Mesenchymal stem cell (in vitro differentiated cells and primary cell): ENCODE measurements at regions not wholly inside any gene's neighbourhood (a gene's known extent, or its start where the extent isn't known, plus 50 kb on each side); places are given as distances from the start of the nearest gene placed in this dataset.

Experiments
- DNase-seq: peaks from one replicate; pipeline ENCODE4 v3.0.0-alpha.2; 2013
- H2AFZ ChIP-seq: one replicate; pipeline ENCODE4 v1.6.1; 2013; ENCODE audit warnings: low read depth, mild to moderate bottlenecking, control low read depth, inconsistent platforms, low read length, moderate library complexity
- H2AK5ac ChIP-seq: 2 replicates; pipeline ENCODE4 v1.6.1; 2013; ENCODE audit warnings: low read length, moderate library complexity, mild to moderate bottlenecking, inconsistent platforms; ENCODE audit not compliant: severe bottlenecking
- H2BK120ac ChIP-seq: one replicate; pipeline ENCODE4 v1.6.1; 2013; ENCODE audit warnings: low read depth, mild to moderate bottlenecking, inconsistent platforms, low read length, moderate library complexity
- H2BK12ac ChIP-seq, 2 experiments: one replicate each; pipeline ENCODE4 v1.6.1; 2013; ENCODE audit warnings: inconsistent platforms in 2 of 2, low read length in 2 of 2, mild to moderate bottlenecking in 2 of 2, moderate library complexity in 2 of 2, control low read depth in 1 of 2
- H2BK15ac ChIP-seq: one replicate; pipeline ENCODE4 v1.6.1; 2013; ENCODE audit warnings: mild to moderate bottlenecking, low read depth, inconsistent platforms; ENCODE audit not compliant: poor library complexity, severe bottlenecking
- H2BK5ac ChIP-seq: 2 replicates; pipeline ENCODE4 v1.6.1; 2013; ENCODE audit warnings: low read depth, mild to moderate bottlenecking, low read length, control low read depth, inconsistent platforms; ENCODE audit not compliant: poor library complexity, severe bottlenecking
- H3K14ac ChIP-seq, 2 experiments: one replicate each; pipeline ENCODE4 v1.6.1; 2013; ENCODE audit warnings: inconsistent platforms in 2 of 2, low read length in 2 of 2, control low read depth in 1 of 2, mild to moderate bottlenecking in 1 of 2, moderate library complexity in 1 of 2
- H3K18ac ChIP-seq, 2 experiments: one replicate each; pipeline ENCODE4 v1.6.1; 2013; ENCODE audit warnings: inconsistent platforms in 2 of 2, low read length in 2 of 2, control low read depth in 1 of 2, low read depth in 1 of 2, mild to moderate bottlenecking in 1 of 2
- H3K23ac ChIP-seq, 2 experiments: one replicate each; pipeline ENCODE4 v1.6.1; 2013; ENCODE audit warnings: inconsistent platforms in 2 of 2, low read length in 2 of 2, mild to moderate bottlenecking in 2 of 2, moderate library complexity in 2 of 2, control low read depth in 1 of 2
- H3K27ac ChIP-seq: 2 replicates; pipeline ENCODE4 v1.5.1; 2013; ENCODE audit warnings: mild to moderate bottlenecking, moderate library complexity, low read length, control low read depth, inconsistent platforms; ENCODE audit not compliant: poor library complexity, severe bottlenecking
- H3K27me3 ChIP-seq, 2 experiments: 2 replicates each; pipeline versions ENCODE4 v1.6.1 to v1.7.0; 2013; ENCODE audit warnings: low read length in 2 of 2, mild to moderate bottlenecking in 2 of 2, moderate library complexity in 2 of 2, control low read depth in 1 of 2, inconsistent platforms in 1 of 2; ENCODE audit not compliant: control insufficient read depth in 1 of 2, insufficient read depth in 1 of 2
- H3K36me3 ChIP-seq, 2 experiments: 2 replicates each; pipeline versions ENCODE4 v1.6.1 to v1.7.0; 2013; ENCODE audit warnings: low read length in 2 of 2, control low read depth in 1 of 2, inconsistent platforms in 1 of 2, low read depth in 1 of 2, mild to moderate bottlenecking in 1 of 2; ENCODE audit not compliant: insufficient read depth in 2 of 2, control insufficient read depth in 1 of 2
- H3K4ac ChIP-seq, 2 experiments: one replicate each; pipeline ENCODE4 v1.6.1; 2013; ENCODE audit warnings: inconsistent platforms in 2 of 2, low read length in 2 of 2, mild to moderate bottlenecking in 2 of 2, moderate library complexity in 2 of 2, control low read depth in 1 of 2, low read depth in 1 of 2
- H3K4me1 ChIP-seq: 2 replicates; pipeline ENCODE4 v1.6.1; 2013; ENCODE audit warnings: low read depth, low read length, control low read depth; ENCODE audit not compliant: control insufficient read depth, insufficient read depth
- H3K4me2 ChIP-seq: 2 replicates; pipeline ENCODE4 v1.6.1; 2013; ENCODE audit warnings: low read length, mild to moderate bottlenecking, inconsistent platforms; ENCODE audit not compliant: poor library complexity, severe bottlenecking
- H3K4me3 ChIP-seq, 2 experiments: 2 replicates each; pipeline versions ENCODE4 v1.5.1 to v1.7.0; 2013; ENCODE audit warnings: low read length in 2 of 2, mild to moderate bottlenecking in 2 of 2, control low read depth in 1 of 2, low read depth in 1 of 2; ENCODE audit not compliant: insufficient read depth in 1 of 2
- H3K79me1 ChIP-seq: replicated peaks from 2 replicates; pipeline ENCODE4 v1.6.1; 2013; ENCODE audit warnings: mild to moderate bottlenecking, control low read depth, low read length, inconsistent platforms; ENCODE audit not compliant: poor library complexity, severe bottlenecking
- H3K9ac ChIP-seq: 2 replicates; pipeline ENCODE4 v1.7.0; 2013; ENCODE audit warnings: mild to moderate bottlenecking, low read length, moderate library complexity
- H3K9me3 ChIP-seq: 2 replicates; pipeline ENCODE4 v1.7.0; 2013; ENCODE audit warnings: mild to moderate bottlenecking, low read length; ENCODE audit not compliant: control insufficient read depth
- H4K8ac ChIP-seq: one replicate; pipeline ENCODE4 v1.6.1; 2013; ENCODE audit warnings: inconsistent platforms, mild to moderate bottlenecking, low read length, moderate library complexity
- H4K91ac ChIP-seq: one replicate; pipeline ENCODE4 v1.6.1; 2013; ENCODE audit warnings: mild to moderate bottlenecking, low read length, inconsistent platforms
- WGBS: methylation state at CpG from one replicate; pipeline ENCODE4 v1.1.7; 2013; ENCODE audit warnings: mixed read lengths; 5-methylcytosine and 5-hydroxymethylcytosine counted together

- H2BK120ac ChIP-seq: no peak overlapping the region
- no peak overlapping the region for H4K91ac ChIP-seq
- H3K27ac ChIP-seq: no peak overlapping the region
These were observed 607.3 kb downstream of the NCAM2 start for GRCh38 chr21:21605521-21605920.

GRCh38 chr21:21606041-21606440 is 607.8 kb downstream of the NCAM2 start:
- no peaks in the 10 kb centered on the region for H3K4me1 ChIP-seq
- H4K8ac ChIP-seq: no peak overlapping the region
- H3K9me3 ChIP-seq: no peaks in the 10 kb centered on the region
- H2BK5ac ChIP-seq: no peak overlapping the region
- no peak overlapping the region for H2BK15ac ChIP-seq
- H2AFZ ChIP-seq: no peak overlapping the region
- no peaks in the 10 kb centered on the region for H3K27me3 ChIP-seq
- no peak overlapping the region for H2AK5ac ChIP-seq
- 69% methylated on average over 2 of the region's 2 CpGs for WGBS
- no peak overlapping the region for H2BK120ac ChIP-seq
- H3K4me2 ChIP-seq: no peak overlapping the region
- H3K9ac ChIP-seq: no peak overlapping the region
- H3K14ac ChIP-seq: no peak overlapping the region
- H3K79me1 ChIP-seq: no peaks in the 10 kb centered on the region
- H2BK12ac ChIP-seq: no peak overlapping the region
- no peak overlapping the region for H3K4ac ChIP-seq
- no peaks in the 10 kb centered on the region for H3K36me3 ChIP-seq
- H3K18ac ChIP-seq: no peak overlapping the region
- no peak overlapping the region for H3K23ac ChIP-seq
- no peak overlapping the region for H4K91ac ChIP-seq
- no peak for DNase-seq
- H3K4me3 ChIP-seq: no peak overlapping the region
- no peak overlapping the region for H3K27ac ChIP-seq

More at GRCh38 chr21:21605521-21605920, 607.3 kb downstream of the NCAM2 start:
- no peak overlapping the region for H3K9ac ChIP-seq
- no peak overlapping the region for H3K4ac ChIP-seq
- H2AFZ ChIP-seq: no peak overlapping the region
- H3K14ac ChIP-seq: no peak overlapping the region
- H3K4me1 ChIP-seq: no peaks in the 10 kb centered on the region
- no peaks in the 10 kb centered on the region for H3K27me3 ChIP-seq
- no peaks in the 10 kb centered on the region for H3K9me3 ChIP-seq
- no peak overlapping the region for H2BK5ac ChIP-seq
- no peak overlapping the region for H3K18ac ChIP-seq
- DNase-seq: no peak
- H2BK12ac ChIP-seq: no peak overlapping the region
- H2AK5ac ChIP-seq: no peak overlapping the region
- no peak overlapping the region for H2BK15ac ChIP-seq
- H3K36me3 ChIP-seq: no peaks in the 10 kb centered on the region
- H3K79me1 ChIP-seq: no peaks in the 10 kb centered on the region
- no peak overlapping the region for H3K23ac ChIP-seq
- H3K4me3 ChIP-seq: no peak overlapping the region
- no peak overlapping the region for H4K8ac ChIP-seq
- no peak overlapping the region for H3K4me2 ChIP-seq

- 40% methylated on average over 1 of the region's 3 CpGs for WGBS
- peak; percentile 65 for DNase-seq
- no peak overlapping the region for H4K91ac ChIP-seq
- peak overlapping the region; percentile 61 for H3K9ac ChIP-seq
- no peaks in the 10 kb centered on the region for H3K4me1 ChIP-seq
- no peak overlapping the region for H2BK15ac ChIP-seq
- no peaks in the 10 kb centered on the region for H3K27me3 ChIP-seq
- H3K4me3 ChIP-seq: no peak overlapping the region
- no peak overlapping the region for H4K8ac ChIP-seq
- no peaks in the 10 kb centered on the region for H3K79me1 ChIP-seq
- H3K9me3 ChIP-seq: no peaks in the 10 kb centered on the region
- H3K4me2 ChIP-seq: no peak overlapping the region
- H2AK5ac ChIP-seq: no peak overlapping the region
- H3K14ac ChIP-seq: no peak overlapping the region
- no peak overlapping the region for H2AFZ ChIP-seq
- no peaks in the 10 kb centered on the region for H3K36me3 ChIP-seq
- H3K27ac ChIP-seq: no peak overlapping the region
- H2BK120ac ChIP-seq: no peak overlapping the region
- no peak overlapping the region for H3K18ac ChIP-seq
- no peak overlapping the region for H3K4ac ChIP-seq
- H2BK12ac ChIP-seq: no peak overlapping the region
- no peak overlapping the region for H2BK5ac ChIP-seq
- H3K23ac ChIP-seq: no peak overlapping the region
These were observed 614.3 kb downstream of the NCAM2 start for GRCh38 chr21:21612466-21612865.

- DNase-seq: no peak
- Histone ChIP-seq H3K27ac (no peak overlapping the region), H3K23ac (no peak overlapping the region), H3K9ac (no peak overlapping the region), H3K18ac (no peak overlapping the region), H4K91ac (no peak overlapping the region), H3K14ac (no peak overlapping the region), H2AFZ (no peak overlapping the region), H3K27me3 (no peaks in the 10 kb centered on the region), H3K36me3 (no peaks in the 10 kb centered on the region), H3K4me1 (no peaks in the 10 kb centered on the region), H3K4me2 (no peak overlapping the region), H4K8ac (no peak overlapping the region), H3K4ac (no peak overlapping the region), H2BK12ac (no peak overlapping the region), H3K79me1 (no peaks in the 10 kb centered on the region), H2AK5ac (no peak overlapping the region), H2BK5ac (no peak overlapping the region), H3K4me3 (no peak overlapping the region), H2BK15ac (no peak overlapping the region), H3K9me3 (no peaks in the 10 kb centered on the region), H2BK120ac (no peak overlapping the region)
- 66% methylated on average over 3 of the region's 3 CpGs for WGBS
These were observed 616.8 kb downstream of the NCAM2 start for GRCh38 chr21:21614966-21615365.
